Panc1 (cell line): ENCODE measurements at regions not wholly inside any gene's neighbourhood (a gene's known extent, or its start where the extent isn't known, plus 50 kb on each side); places are given as distances from the start of the nearest gene placed in this dataset.

Experiments used
- ATAC-seq: fragments of 200-7000 bp; cut with Tn5 transposase; 2 replicates; pipeline ENCODE4 v1.9.1; 2020; ENCODE audit warnings: mild to moderate bottlenecking, moderate library complexity
- BruUV-seq: library from RNA; stranded (reverse); fragments of 400-500 nt; replicated peaks from 2 replicates; lab custom pipeline; 2021; lab: Mats Ljungman, UMichigan
- CTCF ChIA-PET: fragments of 300-600 bp; sonication (Branson Sonifier 250); formaldehyde crosslinking; loops from one replicate; lab custom pipeline; 2022; ENCODE audit warnings: antibody characterized with exemption; lab: Charles Lee
- POLR2A ChIA-PET: fragments of 300-600 bp; sonication (Branson Sonifier 250); formaldehyde crosslinking; loops from one replicate; lab custom pipeline; 2022; ENCODE audit warnings: antibody characterized with exemption; lab: Charles Lee
- DNase-seq: peaks from one replicate; pipeline ENCODE4 v3.0.0-alpha.2; 2010; ENCODE audit warnings: low read depth, low spot score
- H3K27ac ChIP-seq: 2 replicates; pipeline ENCODE4 v1.5.1; 2011; ENCODE audit warnings: mild to moderate bottlenecking, low read length, inconsistent platforms
- H3K27me3 ChIP-seq: fragments of 200-500 bp; sonication (Bioruptor generic); 2 replicates; pipeline ENCODE4 v1.6.0; 2014; ENCODE audit warnings: low read length, inconsistent platforms; ENCODE audit not compliant: control insufficient read depth, insufficient read depth
- H3K36me3 ChIP-seq: fragments of 200-500 bp; sonication (Bioruptor generic); 2 replicates; pipeline ENCODE4 v1.5.1; 2014; ENCODE audit warnings: inconsistent platforms, mild to moderate bottlenecking, low read length, moderate library complexity; ENCODE audit not compliant: control insufficient read depth, insufficient read depth
- H3K4me1 ChIP-seq: 2 replicates; pipeline ENCODE4 v1.5.1; 2011; ENCODE audit warnings: inconsistent platforms, mild to moderate bottlenecking, low read length, moderate library complexity; ENCODE audit not compliant: control insufficient read depth, insufficient read depth
- H3K4me3 ChIP-seq, 2 experiments: 2 replicates each; pipeline ENCODE4 v1.5.1; 2011 to 2012; ENCODE audit warnings: low read depth in 2 of 2, low read length in 2 of 2, mild to moderate bottlenecking in 2 of 2, inconsistent platforms in 1 of 2, moderate library complexity in 1 of 2
- H3K9me3 ChIP-seq: fragments of 200-500 bp; sonication (Bioruptor generic); 2 replicates; pipeline ENCODE4 v1.5.1; 2014; ENCODE audit warnings: low read depth, mild to moderate bottlenecking, inconsistent platforms, low read length, moderate library complexity; ENCODE audit not compliant: control insufficient read depth, insufficient read depth
- CTCF ChIP-seq: fragments of 450-650 bp; IDR thresholded peaks from 2 replicates; pipeline ENCODE4 v1.5.1; 2017; ENCODE audit warnings: mild to moderate bottlenecking
- POLR2AphosphoS5 ChIP-seq: IDR thresholded peaks from 2 replicates; pipeline ENCODE4 v1.6.1; 2012; ENCODE audit warnings: mild to moderate bottlenecking, low read depth, low read length, moderate library complexity
- SIN3A ChIP-seq: IDR thresholded peaks from 2 replicates; pipeline ENCODE4 v1.6.1; 2012; ENCODE audit warnings: low read depth, mild to moderate bottlenecking, low read length, moderate library complexity, borderline replicate concordance; ENCODE audit not compliant: insufficient read depth
- TCF7L2 ChIP-seq: IDR thresholded peaks from 2 replicates; pipeline ENCODE4 v1.6.1; 2011; ENCODE audit warnings: mild to moderate bottlenecking, low read depth, low read length, inconsistent platforms
- in situ Hi-C: cut with HindIII; loops from 2 replicates; pipeline ENCODE4 v1.10.0; 2016; ENCODE audit warnings: low sequenced_read_pairs, low pct_unique_long_range_greater_than_20kb
- intact Hi-C: fragments of 100-400 bp; cut with micrococcal nuclease; formaldehyde crosslinking; loops from one replicate; pipeline ENCODE4 v1.10.0; 2022; ENCODE audit not compliant: unreplicated experiment
- TF ChIP-seq, protein P1 (sequence below), 2 experiments: IDR thresholded peaks; 2 replicates each; pipeline ENCODE4 v1.6.1; 2011 to 2012; ENCODE audit warnings: low read depth in 2 of 2, control low read depth in 1 of 2, low read length in 1 of 2, mild to moderate bottlenecking in 1 of 2, moderate library complexity in 1 of 2; ENCODE audit not compliant: insufficient read depth in 1 of 2

DNA sequence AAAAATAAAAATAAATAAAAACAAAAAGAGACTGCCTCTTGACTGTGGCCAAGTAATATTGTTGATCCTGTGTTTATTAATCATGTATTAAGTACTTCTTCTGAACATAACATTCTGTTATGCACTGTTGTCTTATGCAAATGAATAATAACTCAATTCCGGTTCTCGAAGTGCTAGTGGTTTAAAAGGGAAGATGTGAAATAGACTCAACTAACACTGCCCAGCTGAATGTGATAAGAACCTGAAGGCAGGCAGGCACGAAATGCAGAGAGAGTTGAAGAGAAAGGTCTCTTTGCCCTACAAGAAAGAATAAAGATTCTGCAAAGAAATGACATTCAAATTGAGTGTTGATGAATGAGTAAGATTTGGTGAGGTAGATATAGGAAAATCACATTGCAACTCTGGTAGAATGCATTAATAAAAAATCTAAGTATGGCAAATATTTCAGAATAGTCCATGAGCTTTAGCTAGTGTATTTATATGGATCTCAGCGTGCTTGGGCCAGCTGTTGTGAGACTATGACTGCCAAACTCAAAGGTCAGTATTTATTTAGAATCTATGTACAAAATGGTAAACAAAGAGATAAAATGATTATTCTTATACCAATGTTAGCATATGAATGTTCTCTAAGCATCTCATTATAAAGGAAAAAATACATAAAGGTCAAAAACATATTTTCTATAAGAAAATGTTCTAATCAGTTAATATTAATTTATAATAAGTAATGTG is 352.3 kb upstream of the CDH7 start:
- intact Hi-C loops (no loop called here), in situ Hi-C loops (no loop called here)
- TF ChIP-seq TCF7L2 (no peak), POLR2AphosphoS5 (no peak), CTCF (no peak), SIN3A (no peak)
- TF ChIP-seq, protein P1, sequence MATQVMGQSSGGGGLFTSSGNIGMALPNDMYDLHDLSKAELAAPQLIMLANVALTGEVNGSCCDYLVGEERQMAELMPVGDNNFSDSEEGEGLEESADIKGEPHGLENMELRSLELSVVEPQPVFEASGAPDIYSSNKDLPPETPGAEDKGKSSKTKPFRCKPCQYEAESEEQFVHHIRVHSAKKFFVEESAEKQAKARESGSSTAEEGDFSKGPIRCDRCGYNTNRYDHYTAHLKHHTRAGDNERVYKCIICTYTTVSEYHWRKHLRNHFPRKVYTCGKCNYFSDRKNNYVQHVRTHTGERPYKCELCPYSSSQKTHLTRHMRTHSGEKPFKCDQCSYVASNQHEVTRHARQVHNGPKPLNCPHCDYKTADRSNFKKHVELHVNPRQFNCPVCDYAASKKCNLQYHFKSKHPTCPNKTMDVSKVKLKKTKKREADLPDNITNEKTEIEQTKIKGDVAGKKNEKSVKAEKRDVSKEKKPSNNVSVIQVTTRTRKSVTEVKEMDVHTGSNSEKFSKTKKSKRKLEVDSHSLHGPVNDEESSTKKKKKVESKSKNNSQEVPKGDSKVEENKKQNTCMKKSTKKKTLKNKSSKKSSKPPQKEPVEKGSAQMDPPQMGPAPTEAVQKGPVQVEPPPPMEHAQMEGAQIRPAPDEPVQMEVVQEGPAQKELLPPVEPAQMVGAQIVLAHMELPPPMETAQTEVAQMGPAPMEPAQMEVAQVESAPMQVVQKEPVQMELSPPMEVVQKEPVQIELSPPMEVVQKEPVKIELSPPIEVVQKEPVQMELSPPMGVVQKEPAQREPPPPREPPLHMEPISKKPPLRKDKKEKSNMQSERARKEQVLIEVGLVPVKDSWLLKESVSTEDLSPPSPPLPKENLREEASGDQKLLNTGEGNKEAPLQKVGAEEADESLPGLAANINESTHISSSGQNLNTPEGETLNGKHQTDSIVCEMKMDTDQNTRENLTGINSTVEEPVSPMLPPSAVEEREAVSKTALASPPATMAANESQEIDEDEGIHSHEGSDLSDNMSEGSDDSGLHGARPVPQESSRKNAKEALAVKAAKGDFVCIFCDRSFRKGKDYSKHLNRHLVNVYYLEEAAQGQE (IDR thresholded peaks at IDR 0.05; ENCODE audit: insufficient read depth in 1 of 2, low read depth in 2 of 2, low read length in 1 of 2), result no peak
- Histone ChIP-seq H3K4me3 (no peak overlapping the region), H3K27me3 (no peaks in the 10 kb centered on the region), H3K27ac (no peak overlapping the region), H3K36me3 (no peaks in the 10 kb centered on the region), H3K4me1 (no peaks in the 10 kb centered on the region), H3K9me3 (no peaks in the 10 kb centered on the region)
- CTCF ChIA-PET, result no interaction called here
- POLR2A ChIA-PET, result no interaction called here
- DNase-seq (no peak), ATAC-seq (no peak)
- no TSS peak for BruUV-seq

- BruUV-seq, result no TSS peak
- no peaks in the 10 kb centered on the region for H3K4me1 ChIP-seq
- H3K27me3 ChIP-seq, result no peaks in the 10 kb centered on the region
- no peak overlapping the region for H3K27ac ChIP-seq
- POLR2A ChIA-PET, result no interaction called here
- CTCF ChIA-PET, result no interaction called here
- H3K4me3 ChIP-seq, result no peak overlapping the region
- no peaks in the 10 kb centered on the region for H3K9me3 ChIP-seq
- in situ Hi-C loops (no loop called here), intact Hi-C loops (no loop called here)
- DNase-seq (no peak), ATAC-seq (no peak)
- no peaks in the 10 kb centered on the region for H3K36me3 ChIP-seq
- TF ChIP-seq, protein P1 (IDR thresholded peaks at IDR 0.05; ENCODE audit: insufficient read depth in 1 of 2, low read depth in 2 of 2, low read length in 1 of 2), result no peak
- TF ChIP-seq TCF7L2, result no peak
- no peak for TF ChIP-seq CTCF
- no peak for TF ChIP-seq SIN3A
- TF ChIP-seq POLR2AphosphoS5, result no peak
Measured at GRCh38 chr18:65380986-65381385, 369.8 kb upstream of the CDH7 start.
